ENCODE measurements at regions not wholly inside any gene's neighbourhood (a gene's known extent, or its start where the extent isn't known, plus 50 kb on each side); places are given as distances from the start of the nearest gene placed in this dataset.
"Not testable (repeated sequence)": the region's sequence is repeated elsewhere in the genome, so short reads cannot be mapped to it uniquely, and the experiment has no call there.

- DNase-seq (ENCODE audit: low read depth, low spot score), result no peak
These were observed 144.4 kb upstream of the PRICKLE1 start for GRCh38 chr12:42733911-42734310.

GRCh38 chr12:42732908-42733411 is 143.4 kb upstream of the PRICKLE1 start:
- DNase-seq (ENCODE audit: low read depth, low spot score), result no peak

GRCh38 chr12:42730291-42730690 is 140.7 kb upstream of the PRICKLE1 start:
- no peak for DNase-seq (ENCODE audit: low read depth, low spot score)

- no peak for DNase-seq (ENCODE audit: low read depth, low spot score)
These were observed 140.0 kb upstream of the PRICKLE1 start for GRCh38 chr12:42729535-42729900.

GRCh38 chr12:42728770-42729534 is 139.4 kb upstream of the PRICKLE1 start:
- no peak for DNase-seq (ENCODE audit: low read depth, low spot score)

- no peak for DNase-seq (ENCODE audit: low read depth, low spot score)
These were observed 138.7 kb upstream of the PRICKLE1 start for GRCh38 chr12:42728287-42728686.

- peak; percentile 15 for DNase-seq (ENCODE audit: low read depth, low spot score)
These were observed 136.3 kb upstream of the PRICKLE1 start for GRCh38 chr12:42725809-42726208.

GRCh38 chr12:42716491-42716891 is 126.9 kb upstream of the PRICKLE1 start:
- DNase-seq (ENCODE audit: low read depth, low spot score), result peak; percentile 57

- not testable (repeated sequence) for DNase-seq (ENCODE audit: low read depth, low spot score)
These were observed 124.0 kb upstream of the PRICKLE1 start for GRCh38 chr12:42713566-42713965.

GRCh38 chr12:42708374-42708773 is 118.8 kb upstream of the PRICKLE1 start:
- DNase-seq (ENCODE audit: low read depth, low spot score), result not testable (repeated sequence)

- no peak for DNase-seq (ENCODE audit: low read depth, low spot score)
These were observed 118.0 kb upstream of the PRICKLE1 start for GRCh38 chr12:42707312-42708226.

- DNase-seq (ENCODE audit: low read depth, low spot score), result no peak
These were observed 116.8 kb upstream of the PRICKLE1 start for GRCh38 chr12:42706321-42706720.

- peak; percentile 83 for DNase-seq (ENCODE audit: low read depth, low spot score)
These were observed 116.3 kb upstream of the PRICKLE1 start for GRCh38 chr12:42705863-42706262.

- DNase-seq (ENCODE audit: low read depth, low spot score), result no peak
These were observed 115.4 kb upstream of the PRICKLE1 start for GRCh38 chr12:42704810-42705401.

- DNase-seq (ENCODE audit: low read depth, low spot score), result no peak
These were observed 114.8 kb upstream of the PRICKLE1 start for GRCh38 chr12:42704340-42704739.

GRCh38 chr12:42701084-42701483 is 111.5 kb upstream of the PRICKLE1 start:
- no peak for DNase-seq (ENCODE audit: low read depth, low spot score)

GRCh38 chr12:42698213-42698612 is 108.7 kb upstream of the PRICKLE1 start:
- DNase-seq (ENCODE audit: low read depth, low spot score), result no peak

GRCh38 chr12:42696406-42697149 is 107.0 kb upstream of the PRICKLE1 start:
- DNase-seq (ENCODE audit: low read depth, low spot score), result no peak

GRCh38 chr12:42695490-42695995 is 106.0 kb upstream of the PRICKLE1 start:
- no peak for DNase-seq (ENCODE audit: low read depth, low spot score)

GRCh38 chr12:42692749-42693148 is 103.2 kb upstream of the PRICKLE1 start:
- DNase-seq (ENCODE audit: low read depth, low spot score), result no peak

GRCh38 chr12:42691991-42692557 is 102.5 kb upstream of the PRICKLE1 start:
- no peak for DNase-seq (ENCODE audit: low read depth, low spot score)
